PC-3 (cell line): ENCODE measurements at regions not wholly inside any gene's neighbourhood (a gene's known extent, or its start where the extent isn't known, plus 50 kb on each side); places are given as distances from the start of the nearest gene placed in this dataset.

Experiments used
- ATAC-seq: fragments of 200-7000 bp; cut with Tn5 transposase; 2 replicates; pipeline ENCODE4 v1.9.1; 2020; ENCODE audit warnings: mild to moderate bottlenecking, moderate library complexity
- BruUV-seq: library from RNA; stranded (reverse); fragments of 400-500 nt; replicated peaks from 2 replicates; lab custom pipeline; 2021; lab: Mats Ljungman, UMichigan
- CTCF ChIA-PET: fragments of 300-600 bp; sonication (Branson Sonifier 250); formaldehyde crosslinking; loops from one replicate; lab custom pipeline; 2022; ENCODE audit warnings: antibody characterized with exemption; lab: Charles Lee
- POLR2A ChIA-PET: fragments of 300-600 bp; sonication (Branson Sonifier 250); formaldehyde crosslinking; loops from one replicate; lab custom pipeline; 2022; ENCODE audit warnings: antibody characterized with exemption; ENCODE audit not compliant: unreplicated experiment; lab: Charles Lee
- DNase-seq: peaks from one replicate; pipeline ENCODE4 v3.0.0-alpha.2; 2015
- H2AFZ ChIP-seq: fragments of 300-600 bp; sonication (generic); 2 replicates; pipeline ENCODE4 v1.6.0; 2016; ENCODE audit warnings: antibody characterized with exemption, low read length
- H3F3A ChIP-seq: fragments of 300-600 bp; sonication (generic); one replicate; pipeline ENCODE4 v1.6.0; 2017; ENCODE audit warnings: antibody characterized with exemption, low read length, control low read depth, mild to moderate bottlenecking; ENCODE audit not compliant: unreplicated experiment
- H3K27ac ChIP-seq: fragments of 300-600 bp; sonication (generic); 2 replicates; pipeline ENCODE4 v1.5.1; 2016; ENCODE audit warnings: mild to moderate bottlenecking, low read length
- H3K27me3 ChIP-seq: fragments of 300-600 bp; sonication (generic); 2 replicates; pipeline ENCODE4 v1.6.1; 2016; ENCODE audit warnings: low read length, mixed read lengths
- H3K36me3 ChIP-seq: fragments of 300-600 bp; sonication (generic); 2 replicates; pipeline ENCODE4 v1.6.1; 2016; ENCODE audit warnings: low read depth, mixed run types, low read length, mixed read lengths
- H3K4me1 ChIP-seq: fragments of 300-600 bp; sonication (generic); 2 replicates; pipeline ENCODE4 v1.5.1; 2016; ENCODE audit warnings: low read length; ENCODE audit not compliant: insufficient read depth
- H3K4me2 ChIP-seq: fragments of 300-600 bp; sonication (generic); 2 replicates; pipeline ENCODE4 v1.6.0; 2016; ENCODE audit warnings: low read length
- H3K4me3 ChIP-seq: fragments of 300-600 bp; sonication (generic); 2 replicates; pipeline ENCODE4 v1.5.1; 2016; ENCODE audit warnings: mild to moderate bottlenecking, low read length, mixed read lengths
- H3K79me2 ChIP-seq: fragments of 300-600 bp; sonication (generic); 2 replicates; pipeline ENCODE4 v1.6.1; 2017; ENCODE audit warnings: low read length, mixed read lengths
- H3K9ac ChIP-seq: fragments of 300-600 bp; sonication (generic); 2 replicates; pipeline ENCODE4 v1.6.0; 2016; ENCODE audit warnings: mild to moderate bottlenecking, low read length
- H3K9me2 ChIP-seq: fragments of 300-600 bp; sonication (generic); replicated peaks from 2 replicates; pipeline ENCODE4 v1.6.1; 2016; ENCODE audit warnings: mixed run types, low read length, mixed read lengths
- H3K9me3 ChIP-seq: fragments of 300-600 bp; sonication (generic); 2 replicates; pipeline ENCODE4 v1.6.1; 2016; ENCODE audit warnings: low read length, mixed read lengths
- H4K20me1 ChIP-seq: fragments of 300-600 bp; sonication (generic); 2 replicates; pipeline ENCODE4 v1.6.1; 2016; ENCODE audit warnings: low read length, mixed read lengths
- CTCF ChIP-seq: fragments of 300-600 bp; sonication (generic); conservative IDR thresholded peaks from 2 replicates; pipeline ENCODE4 v1.5.1; 2017; ENCODE audit warnings: antibody characterized with exemption, low read depth, mild to moderate bottlenecking, low read length
- EZH2 ChIP-seq: fragments of 300-600 bp; sonication (generic); IDR thresholded peaks from one replicate; pipeline ENCODE4 v1.6.1; 2017; ENCODE audit warnings: antibody characterized with exemption, mild to moderate bottlenecking, low read length; ENCODE audit not compliant: unreplicated experiment
- EZH2phosphoT487 ChIP-seq: fragments of 300-600 bp; sonication (generic); IDR thresholded peaks from 2 replicates; pipeline ENCODE4 v1.6.1; 2018; ENCODE audit warnings: mild to moderate bottlenecking, antibody characterized with exemption, low read length, borderline replicate concordance
- intact Hi-C: fragments of 100-400 bp; cut with micrococcal nuclease; formaldehyde crosslinking; loops from 2 replicates; pipeline ENCODE4 v1.9.0; 2023

GRCh38 chr1:73953586-73953985 is 244.4 kb downstream of the LRRIQ3 start:
- BruUV-seq = no TSS peak
- ATAC-seq (no peak), DNase-seq (no peak)
- Histone ChIP-seq H3K9me2 (no peaks in the 10 kb centered on the region), H3K36me3 (no peaks in the 10 kb centered on the region), H3K4me1 (no peaks in the 10 kb centered on the region), H3K4me3 (no peak overlapping the region), H3K79me2 (no peaks in the 10 kb centered on the region), H4K20me1 (no peaks in the 10 kb centered on the region), H3K9me3 (0 out of 2 replicates have a peak, but pooled peaks cover 10% of the 10 kb centered on the region), H3K4me2 (no peak overlapping the region), H3K9ac (no peak overlapping the region), H3K27me3 (no peaks in the 10 kb centered on the region), H3K27ac (no peak overlapping the region), H3F3A (no peaks in the 10 kb centered on the region), H2AFZ (no peak overlapping the region)
- ChIA-PET CTCF (no interaction called here), POLR2A (no interaction called here)
- no peak for TF ChIP-seq EZH2phosphoT487
- TF ChIP-seq CTCF = no peak
- TF ChIP-seq EZH2 = no peak
- intact Hi-C loops = no loop called here

DNA sequence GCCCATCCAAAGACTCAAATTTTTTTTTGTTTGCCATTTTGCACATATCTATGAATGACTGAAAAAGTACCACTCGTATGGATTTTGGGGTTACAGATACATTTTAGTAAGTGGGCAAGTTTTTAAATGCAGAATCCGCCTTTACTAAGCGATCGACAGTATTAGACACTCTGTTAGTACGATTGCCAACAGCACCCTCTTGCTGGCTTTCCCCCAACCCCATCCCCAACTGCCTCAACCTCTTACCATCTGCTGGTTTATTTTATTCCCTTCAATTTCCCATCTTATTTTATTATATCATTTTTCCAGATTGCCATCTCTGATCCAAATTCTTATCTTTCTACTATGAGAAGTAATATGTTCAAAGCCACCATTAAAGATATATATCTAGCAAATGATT is 244.8 kb downstream of the LRRIQ3 start:
- DNase-seq = no peak
- BruUV-seq = no TSS peak
- POLR2A ChIA-PET = no interaction called here
- Histone ChIP-seq H3K9me2 (no peaks in the 10 kb centered on the region), H3K9me3 (0 out of 2 replicates have a peak, but pooled peaks cover 10% of the 10 kb centered on the region), H2AFZ (no peak overlapping the region), H3F3A (no peaks in the 10 kb centered on the region), H3K79me2 (no peaks in the 10 kb centered on the region), H4K20me1 (no peaks in the 10 kb centered on the region), H3K27me3 (no peaks in the 10 kb centered on the region), H3K4me1 (no peaks in the 10 kb centered on the region), H3K4me2 (no peak overlapping the region), H3K27ac (no peak overlapping the region), H3K36me3 (no peaks in the 10 kb centered on the region), H3K9ac (no peak overlapping the region), H3K4me3 (no peak overlapping the region)
- ATAC-seq = no peak
- intact Hi-C loops = no loop called here
- CTCF ChIA-PET = no interaction called here
- TF ChIP-seq EZH2phosphoT487 = no peak
- TF ChIP-seq EZH2 = no peak
- no peak for TF ChIP-seq CTCF

DNA sequence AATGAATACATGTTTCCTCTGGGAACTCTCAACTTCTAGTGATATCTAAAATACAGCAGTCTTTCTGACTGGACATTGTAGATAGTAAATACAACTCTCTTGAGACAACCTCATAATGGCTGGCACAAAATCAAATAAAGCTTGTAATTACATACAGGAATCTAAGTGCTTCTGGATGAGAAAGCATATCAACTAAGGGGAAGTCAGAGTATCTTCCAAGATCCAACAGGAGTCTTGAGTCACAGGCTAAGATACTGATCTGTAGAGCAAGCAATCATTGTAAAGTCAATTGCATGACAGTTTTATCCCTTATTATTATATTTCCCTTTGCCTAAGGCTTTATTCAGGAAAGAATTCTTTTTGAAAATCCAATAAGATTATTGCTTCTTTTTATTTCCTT is 249.9 kb downstream of the LRRIQ3 start:
- H3K4me3 ChIP-seq = no peak overlapping the region
- TF ChIP-seq EZH2 = no peak
- no peak for TF ChIP-seq EZH2phosphoT487
- no peak for TF ChIP-seq CTCF
- H3K27ac ChIP-seq = no peak overlapping the region
- H3K79me2 ChIP-seq = no peaks in the 10 kb centered on the region
- no peak for ATAC-seq
- no peaks in the 10 kb centered on the region for H3K27me3 ChIP-seq
- H2AFZ ChIP-seq = no peak overlapping the region
- H3K9ac ChIP-seq = no peak overlapping the region
- H3F3A ChIP-seq = no peaks in the 10 kb centered on the region
- H3K9me2 ChIP-seq = no peaks in the 10 kb centered on the region
- intact Hi-C loops = no loop called here
- no TSS peak for BruUV-seq
- no peak overlapping the region for H3K4me2 ChIP-seq
- H4K20me1 ChIP-seq = no peaks in the 10 kb centered on the region
- H3K36me3 ChIP-seq = no peaks in the 10 kb centered on the region
- DNase-seq = no peak
- no peaks in the 10 kb centered on the region; the same call in 1 of the 2 replicates for H3K4me1 ChIP-seq
- ChIA-PET CTCF (no interaction called here), POLR2A (no interaction called here)
- no peaks in the 10 kb centered on the region for H3K9me3 ChIP-seq
